Adipocyte (in vitro differentiated cells): ENCODE measurements at regions not wholly inside any gene's neighbourhood (a gene's known extent, or its start where the extent isn't known, plus 50 kb on each side); places are given as distances from the start of the nearest gene placed in this dataset.

Experiments used
- DNase-seq: peaks from one replicate; pipeline ENCODE4 v3.0.0-alpha.2; 2015; ENCODE audit warnings: low read depth
- H3K27me3 ChIP-seq: replicated peaks from 2 replicates; pipeline ENCODE4 v1.7.0; 2013; ENCODE audit warnings: mild to moderate bottlenecking, low read length, moderate library complexity; ENCODE audit not compliant: control insufficient read depth, insufficient read depth
- H3K36me3 ChIP-seq: 2 replicates; pipeline ENCODE4 v1.7.0; 2013; ENCODE audit warnings: low read length, mild to moderate bottlenecking, moderate library complexity; ENCODE audit not compliant: control insufficient read depth, insufficient read depth, severe bottlenecking
- H3K4me1 ChIP-seq: 2 replicates; pipeline ENCODE4 v1.7.0; 2013; ENCODE audit warnings: mild to moderate bottlenecking, low read length, moderate library complexity; ENCODE audit not compliant: control insufficient read depth, insufficient read depth
- H3K4me3 ChIP-seq: 2 replicates; pipeline ENCODE4 v1.7.0; 2013; ENCODE audit warnings: mild to moderate bottlenecking, low read length, moderate library complexity
- H3K9ac ChIP-seq: 2 replicates; pipeline ENCODE4 v1.7.0; 2013; ENCODE audit warnings: mild to moderate bottlenecking, low read length, moderate library complexity
- H3K9me3 ChIP-seq: 2 replicates; pipeline ENCODE4 v1.7.0; 2013; ENCODE audit warnings: mild to moderate bottlenecking, low read length, moderate library complexity; ENCODE audit not compliant: control insufficient read depth

DNA sequence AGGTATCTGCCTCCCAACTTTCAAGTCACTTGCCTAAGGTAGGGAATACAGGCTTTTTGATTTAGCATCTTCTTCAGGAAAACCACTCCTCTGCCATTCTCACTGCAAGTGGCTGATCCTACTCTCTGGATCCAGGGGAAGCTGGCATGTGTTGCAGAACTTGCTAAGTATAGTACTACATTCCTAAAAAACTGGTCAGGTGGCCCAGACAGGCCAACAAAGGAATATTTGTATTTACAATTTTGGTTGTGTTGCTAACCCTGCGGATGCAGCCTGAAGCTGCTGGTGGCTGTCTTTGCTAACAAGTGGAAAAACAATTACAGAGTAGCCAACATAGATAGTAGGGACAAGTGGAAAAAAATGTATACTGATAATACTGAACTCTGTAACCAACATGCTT lies 222.5 kb upstream of the STARD13 start:
- Histone ChIP-seq H3K36me3 (no peaks in the 10 kb centered on the region), H3K4me1 (peaks cover 9% of the 10 kb centered on the region), H3K9ac (no peak overlapping the region), H3K4me3 (no peak overlapping the region), H3K9me3 (no peaks in the 10 kb centered on the region), H3K27me3 (no peaks in the 10 kb centered on the region)
- no peak for DNase-seq

DNA sequence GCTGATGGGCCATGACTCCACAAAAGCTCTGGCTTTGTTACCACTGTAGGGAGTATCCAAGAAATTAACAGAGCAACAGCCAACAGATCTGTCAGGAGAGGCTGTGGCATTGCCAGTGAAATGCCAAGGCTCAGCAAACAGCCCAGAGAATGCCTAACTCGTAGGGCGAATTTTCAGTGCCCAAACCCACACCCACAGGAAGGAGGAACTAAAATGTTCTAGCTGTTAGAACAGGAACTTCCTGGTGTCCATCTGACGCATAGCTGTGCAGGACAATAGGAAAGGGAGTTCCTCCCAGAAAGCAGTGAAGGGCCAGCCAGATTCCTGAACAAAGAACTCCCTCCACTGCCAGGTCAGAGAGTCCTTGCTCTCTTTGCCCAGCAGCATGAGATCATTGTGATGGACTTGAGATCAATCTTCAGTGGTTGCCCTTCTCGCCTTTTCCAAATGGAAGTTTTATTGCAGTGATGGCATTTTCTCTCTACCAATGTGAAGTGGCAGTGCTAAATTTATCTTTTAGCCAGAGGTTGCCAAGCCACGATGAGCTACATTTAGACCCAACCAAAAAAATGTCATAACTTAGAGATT lies 224.2 kb upstream of the STARD13 start:
- H3K4me3 ChIP-seq = peak overlapping the region; percentile 17
- H3K9ac ChIP-seq = no peak overlapping the region
- DNase-seq = no peak
- peaks cover 9% of the 10 kb centered on the region for H3K4me1 ChIP-seq
- no peaks in the 10 kb centered on the region for H3K9me3 ChIP-seq
- H3K36me3 ChIP-seq = no peaks in the 10 kb centered on the region
- H3K27me3 ChIP-seq = no peaks in the 10 kb centered on the region

DNA sequence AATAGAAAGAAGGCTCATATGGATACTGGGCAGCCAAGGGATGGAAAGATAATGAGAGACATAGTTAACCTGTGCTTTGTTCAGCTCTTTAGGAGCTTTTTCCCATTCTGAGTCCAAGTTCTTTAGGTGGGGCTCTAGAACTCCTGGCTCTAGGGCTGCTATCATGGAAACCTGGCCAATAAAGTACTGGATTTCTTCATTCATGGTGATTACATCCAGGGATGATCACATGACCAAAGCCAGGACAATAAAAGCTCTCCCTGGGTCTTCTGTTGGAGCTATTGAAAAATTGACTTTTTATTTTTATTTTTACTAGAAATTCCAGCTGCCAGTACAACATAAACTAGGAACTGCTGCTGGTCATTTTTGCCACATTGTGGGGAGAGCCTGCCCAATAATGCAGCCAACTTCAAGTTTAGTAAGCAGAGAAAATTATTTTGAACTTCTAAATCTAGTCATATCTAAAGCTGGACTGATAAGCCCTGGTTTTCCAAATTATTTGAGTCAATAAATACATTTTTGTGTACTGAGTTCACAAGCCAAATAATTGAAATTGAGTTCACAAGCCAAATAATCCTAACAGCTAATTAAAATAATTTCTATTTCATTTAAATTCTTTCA lies 224.9 kb upstream of the STARD13 start:
- DNase-seq = no peak
- Histone ChIP-seq H3K4me1 (peaks cover 9% of the 10 kb centered on the region), H3K36me3 (no peaks in the 10 kb centered on the region), H3K9me3 (no peaks in the 10 kb centered on the region), H3K4me3 (peak overlapping the region; percentile 17), H3K9ac (no peak overlapping the region), H3K27me3 (no peaks in the 10 kb centered on the region)

DNA sequence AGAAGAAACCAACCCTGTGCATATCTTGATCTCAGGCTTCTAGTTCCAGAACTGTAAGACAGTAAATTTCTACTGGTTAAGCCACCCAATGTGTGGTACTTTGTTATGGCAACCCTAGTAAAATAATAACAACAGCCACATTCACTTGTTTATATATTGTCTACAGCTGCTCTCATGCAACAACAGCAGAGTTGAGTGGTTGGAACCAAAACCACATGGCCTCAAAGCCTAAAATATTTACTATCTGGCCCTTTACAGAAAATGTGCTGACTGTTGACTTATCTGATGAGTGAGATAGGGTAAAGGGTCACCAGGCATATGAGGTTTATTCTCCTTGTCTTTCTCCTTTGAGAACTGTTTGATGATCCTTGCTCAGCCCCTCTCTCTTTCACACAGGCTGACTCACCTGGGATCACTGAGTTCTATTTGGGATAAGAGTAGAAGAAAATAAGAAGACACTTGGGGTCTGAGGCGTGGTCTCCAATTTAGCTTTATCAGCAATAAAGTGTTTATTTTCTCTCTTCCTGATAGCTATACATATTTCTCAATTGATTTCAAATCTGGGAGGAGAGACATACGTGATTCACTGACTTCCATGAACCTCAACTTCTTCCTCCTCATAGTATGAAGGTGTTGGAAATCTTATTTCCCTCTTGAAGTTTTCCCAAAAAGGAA lies 227.5 kb upstream of the STARD13 start:
- Histone ChIP-seq H3K4me3 (no peak overlapping the region), H3K9me3 (no peaks in the 10 kb centered on the region), H3K36me3 (no peaks in the 10 kb centered on the region), H3K9ac (no peak overlapping the region), H3K4me1 (peaks cover 9% of the 10 kb centered on the region), H3K27me3 (no peaks in the 10 kb centered on the region)
- DNase-seq = no peak

DNA sequence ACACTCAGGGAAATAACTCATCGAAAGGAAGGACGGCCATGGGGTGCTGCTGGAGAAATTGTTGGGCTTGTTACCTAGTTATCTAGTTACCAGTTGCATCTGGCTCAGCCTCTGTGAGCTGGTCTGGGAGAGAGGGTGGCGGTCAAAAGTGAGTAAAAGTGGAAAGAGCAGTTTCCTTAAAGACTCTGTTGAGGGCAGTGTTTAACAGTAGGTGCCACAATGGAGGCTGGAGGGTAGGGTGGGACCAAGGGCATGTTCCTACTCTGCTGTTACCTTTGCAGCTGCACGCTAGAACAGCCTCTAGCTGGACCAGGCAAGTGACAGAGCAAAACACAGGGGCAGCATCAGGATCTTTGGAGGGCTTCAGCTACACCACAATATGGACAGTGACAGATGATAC lies 228.8 kb upstream of the STARD13 start:
- no peak overlapping the region for H3K9ac ChIP-seq
- H3K4me3 ChIP-seq = no peak overlapping the region
- no peaks in the 10 kb centered on the region for H3K9me3 ChIP-seq
- H3K27me3 ChIP-seq = no peaks in the 10 kb centered on the region
- H3K4me1 ChIP-seq = peaks cover 9% of the 10 kb centered on the region
- no peak for DNase-seq
- H3K36me3 ChIP-seq = no peaks in the 10 kb centered on the region

DNA sequence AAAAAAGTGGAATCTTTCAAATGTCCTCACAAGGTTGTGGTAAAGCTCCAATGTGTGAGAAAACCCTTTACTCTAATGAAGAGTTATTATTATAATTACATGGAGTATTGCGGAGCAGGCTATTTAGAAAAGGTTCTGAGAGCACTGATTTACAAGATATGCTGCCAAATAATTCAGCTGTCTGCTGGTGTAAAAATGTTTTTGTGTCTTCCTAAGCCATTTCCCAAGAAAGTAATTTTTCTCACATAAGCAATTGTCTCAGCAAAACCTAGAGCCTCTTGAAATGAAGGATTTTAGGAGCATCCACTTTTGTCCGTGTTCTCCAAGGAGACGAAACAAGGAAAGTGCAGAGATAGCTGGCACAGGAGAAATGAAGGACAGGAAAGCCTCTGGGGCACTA lies 229.6 kb upstream of the STARD13 start:
- no peaks in the 10 kb centered on the region for H3K9me3 ChIP-seq
- no peak overlapping the region for H3K4me3 ChIP-seq
- no peak overlapping the region for H3K9ac ChIP-seq
- no peaks in the 10 kb centered on the region for H3K27me3 ChIP-seq
- H3K4me1 ChIP-seq = peaks cover 11% of the 10 kb centered on the region
- H3K36me3 ChIP-seq = no peaks in the 10 kb centered on the region
- no peak for DNase-seq

DNA sequence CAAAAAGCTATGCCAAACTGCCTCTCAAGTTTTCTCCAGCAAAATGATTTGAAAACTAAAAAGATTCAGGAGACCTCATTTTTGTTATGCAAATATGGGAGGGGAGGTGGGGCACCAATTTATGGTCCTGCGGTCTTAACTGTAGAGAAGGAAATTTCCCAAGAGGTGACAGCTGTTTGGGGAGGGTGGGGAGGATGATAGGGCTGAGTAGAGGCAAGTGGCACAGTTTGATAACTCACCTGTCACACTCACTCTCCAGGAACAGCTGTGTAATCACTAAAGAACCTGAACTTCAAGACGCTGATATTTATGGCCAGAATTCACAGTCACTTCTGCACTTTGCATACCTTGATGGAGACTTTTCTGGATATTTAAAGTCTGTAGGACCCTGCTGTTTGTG lies 232.9 kb upstream of the STARD13 start:
- H3K36me3 ChIP-seq = no peaks in the 10 kb centered on the region
- peaks cover 12% of the 10 kb centered on the region for H3K4me1 ChIP-seq
- H3K4me3 ChIP-seq = no peak overlapping the region
- no peak for DNase-seq
- H3K9me3 ChIP-seq = no peaks in the 10 kb centered on the region
- H3K27me3 ChIP-seq = no peaks in the 10 kb centered on the region
- H3K9ac ChIP-seq = no peak overlapping the region

DNA sequence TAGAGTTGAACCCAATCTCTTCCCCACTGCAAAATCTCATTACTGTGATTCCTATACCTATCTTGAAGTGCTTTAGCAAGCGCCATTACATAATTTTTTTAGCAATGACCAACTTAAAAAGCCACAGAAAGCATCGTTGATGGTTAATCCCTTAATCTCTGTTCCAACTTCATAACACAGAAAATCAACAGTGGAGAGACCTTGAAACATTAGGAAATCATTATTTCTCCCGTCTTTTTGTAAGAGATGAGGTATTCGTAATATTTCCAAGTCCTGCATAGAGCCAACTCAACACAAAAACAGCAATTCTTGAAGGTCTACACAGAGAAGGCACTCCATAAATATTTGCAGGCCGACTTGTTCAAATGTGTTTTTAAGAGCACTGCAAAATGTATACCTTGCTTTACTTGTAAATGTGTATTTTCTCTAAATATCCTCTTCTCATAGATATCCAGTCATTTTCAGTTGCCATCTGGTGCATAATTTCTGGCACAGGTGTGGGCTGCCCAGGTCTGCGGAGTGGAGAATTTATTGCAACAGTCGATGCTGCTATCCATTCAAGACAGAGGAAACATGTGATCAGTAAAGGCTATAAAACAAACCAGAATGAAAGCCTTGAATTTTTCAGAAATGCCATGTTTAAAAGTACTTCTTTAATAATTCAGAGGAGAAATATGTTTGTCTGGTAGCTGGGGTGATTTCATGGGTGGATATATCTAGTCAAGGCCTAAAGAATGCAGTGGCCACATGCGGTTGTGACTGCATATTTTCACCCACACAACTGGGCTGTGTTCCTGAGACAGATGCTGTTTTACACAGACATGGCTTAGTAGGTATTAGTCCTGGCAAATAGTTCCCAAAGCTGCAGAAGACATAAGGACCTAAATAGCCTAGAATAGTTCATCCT lies 234.3 kb upstream of the STARD13 start:
- Histone ChIP-seq H3K4me3 (no peak overlapping the region), H3K27me3 (no peaks in the 10 kb centered on the region), H3K4me1 (peaks cover 18% of the 10 kb centered on the region), H3K9me3 (no peaks in the 10 kb centered on the region), H3K9ac (no peak overlapping the region), H3K36me3 (no peaks in the 10 kb centered on the region)
- DNase-seq = peak; percentile 85

DNA sequence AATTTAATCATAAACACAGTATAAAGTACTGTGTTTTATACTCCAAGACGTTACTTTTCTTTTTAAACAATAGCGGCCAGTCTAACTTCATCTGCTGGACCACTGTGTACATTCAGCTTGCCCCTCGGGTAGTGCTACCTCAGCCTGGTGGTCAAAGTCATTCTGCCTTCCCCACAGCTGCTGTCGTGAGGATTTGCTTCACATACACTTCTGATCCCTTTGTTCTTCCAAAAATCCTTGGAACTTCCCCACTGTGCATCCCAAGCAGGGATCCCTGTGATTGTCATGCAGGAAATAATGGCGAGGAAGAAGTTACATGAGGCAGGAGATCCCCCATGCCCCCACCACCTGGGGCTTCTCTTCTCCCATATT lies 234.9 kb upstream of the STARD13 start:
- Histone ChIP-seq H3K4me3 (no peak overlapping the region), H3K9ac (no peak overlapping the region), H3K9me3 (no peaks in the 10 kb centered on the region), H3K4me1 (peaks cover 20% of the 10 kb centered on the region), H3K36me3 (no peaks in the 10 kb centered on the region), H3K27me3 (no peaks in the 10 kb centered on the region)
- no peak for DNase-seq

DNA sequence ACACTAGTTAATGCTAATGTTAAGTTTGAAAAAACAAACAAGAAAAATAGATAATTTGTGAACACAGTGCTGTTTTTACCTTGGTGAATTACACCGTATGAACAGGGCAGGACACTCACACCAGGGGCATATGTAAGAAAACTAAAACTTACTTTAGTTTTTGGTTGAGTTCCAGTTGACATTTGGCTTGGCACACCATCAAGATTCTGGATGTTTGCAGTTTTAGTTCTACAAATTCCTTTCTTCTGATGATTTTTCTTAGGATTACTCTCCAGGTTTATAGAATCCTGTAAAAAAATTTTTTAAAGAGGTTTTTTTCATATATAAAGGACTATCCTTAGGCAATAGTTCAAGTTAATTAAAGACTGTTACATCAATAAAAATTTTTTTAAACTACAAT lies 238.5 kb upstream of the STARD13 start:
- peak; percentile 84 for DNase-seq
- Histone ChIP-seq H3K27me3 (no peaks in the 10 kb centered on the region), H3K9ac (no peak overlapping the region), H3K9me3 (no peaks in the 10 kb centered on the region), H3K4me1 (peaks cover 26% of the 10 kb centered on the region), H3K4me3 (no peak overlapping the region), H3K36me3 (no peaks in the 10 kb centered on the region)

DNA sequence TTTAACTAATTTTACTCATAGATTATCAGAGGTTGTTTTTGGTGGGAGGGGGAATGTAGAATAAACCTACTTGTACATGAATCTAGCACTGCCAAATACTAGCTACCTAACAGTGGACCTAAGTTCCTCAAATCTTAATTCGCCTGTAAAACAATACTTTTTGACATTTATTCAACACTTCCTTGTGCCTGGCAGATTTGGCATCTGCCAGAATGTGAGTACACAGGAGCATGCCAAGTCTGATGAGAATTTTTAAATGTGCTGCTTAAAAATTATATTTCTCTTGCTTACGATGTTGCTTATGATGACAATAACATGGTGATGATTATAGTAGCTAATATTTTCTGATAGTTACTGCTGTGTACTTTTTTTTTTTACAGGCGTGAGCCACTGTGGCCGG lies 240.2 kb upstream of the STARD13 start:
- Histone ChIP-seq H3K27me3 (no peaks in the 10 kb centered on the region), H3K9me3 (no peaks in the 10 kb centered on the region), H3K4me1 (peaks cover 13% of the 10 kb centered on the region), H3K36me3 (no peaks in the 10 kb centered on the region), H3K4me3 (no peak overlapping the region), H3K9ac (no peak overlapping the region)
- no peak for DNase-seq
